ENCODE measurements at regions not wholly inside any gene's neighbourhood (a gene's known extent, or its start where the extent isn't known, plus 50 kb on each side); places are given as distances from the start of the nearest gene placed in this dataset.

- no peak overlapping the region for H3K4me3 ChIP-seq
- TF ChIP-seq POLR2A (IDR thresholded peaks at IDR 0.05): no peak
- TF ChIP-seq CTCF (IDR thresholded peaks at IDR 0.05): no peak
- no peaks in the 10 kb centered on the region for H3K36me3 ChIP-seq
- no peak for DNase-seq
- H3K4me1 ChIP-seq: no peaks in the 10 kb centered on the region
- H3K27me3 ChIP-seq: no peaks in the 10 kb centered on the region
- no peaks in the 10 kb centered on the region for H3K9me3 ChIP-seq
- H3K27ac ChIP-seq: no peak overlapping the region
- intact Hi-C loops (cut with DNase I; ENCODE audit: low total_unique reads): no loop called here
These were observed 135.1 kb upstream of the PMEPA1 start for GRCh38 chr20:57844626-57845596.

GRCh38 chr20:57843941-57844625 lies 134.3 kb upstream of the PMEPA1 start:
- H3K4me3 ChIP-seq: no peak overlapping the region
- no peaks in the 10 kb centered on the region for H3K27me3 ChIP-seq
- no peaks in the 10 kb centered on the region for H3K9me3 ChIP-seq
- intact Hi-C loops (cut with DNase I; ENCODE audit: low total_unique reads): no loop called here
- TF ChIP-seq POLR2A (IDR thresholded peaks at IDR 0.05) (no peak), CTCF (IDR thresholded peaks at IDR 0.05) (no peak)
- H3K27ac ChIP-seq: no peak overlapping the region
- no peaks in the 10 kb centered on the region for H3K36me3 ChIP-seq
- DNase-seq: no peak
- H3K4me1 ChIP-seq: no peaks in the 10 kb centered on the region

- TF ChIP-seq POLR2A (IDR thresholded peaks at IDR 0.05) (no peak), CTCF (IDR thresholded peaks at IDR 0.05) (no peak)
- intact Hi-C loops (cut with DNase I; ENCODE audit: low total_unique reads): no loop called here
- DNase-seq: no peak
- Histone ChIP-seq H3K27ac (no peak overlapping the region), H3K4me3 (no peak overlapping the region), H3K9me3 (no peaks in the 10 kb centered on the region), H3K27me3 (no peaks in the 10 kb centered on the region), H3K36me3 (no peaks in the 10 kb centered on the region), H3K4me1 (no peaks in the 10 kb centered on the region)
These were observed 132.9 kb upstream of the PMEPA1 start for GRCh38 chr20:57842720-57843119.

- TF ChIP-seq POLR2A (IDR thresholded peaks at IDR 0.05): no peak
- TF ChIP-seq CTCF (IDR thresholded peaks at IDR 0.05): no peak
- no peaks in the 10 kb centered on the region for H3K36me3 ChIP-seq
- no peaks in the 10 kb centered on the region for H3K27me3 ChIP-seq
- no peak overlapping the region for H3K4me3 ChIP-seq
- no peak overlapping the region for H3K27ac ChIP-seq
- no peak for DNase-seq
- H3K4me1 ChIP-seq: no peaks in the 10 kb centered on the region
- no peaks in the 10 kb centered on the region for H3K9me3 ChIP-seq
- intact Hi-C loops (cut with DNase I; ENCODE audit: low total_unique reads): no loop called here
These were observed 131.6 kb upstream of the PMEPA1 start for GRCh38 chr20:57841297-57841866.

All from uterus (tissue), 3 donors.